LNCAP (cell line): ENCODE measurements at regions not wholly inside any gene's neighbourhood (a gene's known extent, or its start where the extent isn't known, plus 50 kb on each side); places are given as distances from the start of the nearest gene placed in this dataset.

ENCODE experiments used
- CTCF ChIP-seq: fragments of 450-650 bp; IDR thresholded peaks from 2 replicates; pipeline ENCODE4 v1.5.1; 2017; ENCODE audit warnings: mild to moderate bottlenecking

GRCh38 chr12:46667551-46667950 is 158.2 kb downstream of the SLC38A4 start:
- TF ChIP-seq CTCF = no peak

- TF ChIP-seq CTCF = no peak
Measured at GRCh38 chr12:46664761-46665287, 161.0 kb downstream of the SLC38A4 start.

GRCh38 chr12:46663318-46663717 is 162.5 kb downstream of the SLC38A4 start:
- TF ChIP-seq CTCF = no peak

- peak; percentile 88 for TF ChIP-seq CTCF
Measured at GRCh38 chr12:46661110-46661845, 164.5 kb downstream of the SLC38A4 start.

- no peak for TF ChIP-seq CTCF
Measured at GRCh38 chr12:46660719-46661109, 165.1 kb downstream of the SLC38A4 start.

- no peak for TF ChIP-seq CTCF
Measured at GRCh38 chr12:46660276-46660675, 165.5 kb downstream of the SLC38A4 start.

- no peak for TF ChIP-seq CTCF
Measured at GRCh38 chr12:46659824-46660223, 166.0 kb downstream of the SLC38A4 start.
